Sigmoid colon (tissue), 6 donors: ENCODE measurements at regions not wholly inside any gene's neighbourhood (a gene's known extent, or its start where the extent isn't known, plus 50 kb on each side); places are given as distances from the start of the nearest gene placed in this dataset.

Source experiments
- DNase-seq: peaks from one replicate; pipeline ENCODE4 v3.0.0-alpha.2; 2019
- H3K27ac ChIP-seq, 4 donors: fragments of 200-600 bp; sonication (generic); one replicate each; pipeline ENCODE4 v1.5.1; 2016 to 2019; ENCODE audit warnings: mild to moderate bottlenecking in 1 of 4
- H3K27me3 ChIP-seq, 3 donors: fragments of 200-600 bp; sonication (generic); one replicate each; pipeline ENCODE4 v1.5.1; 2019; ENCODE audit warnings: mild to moderate bottlenecking in 1 of 3
- H3K36me3 ChIP-seq, 4 donors: fragments of 200-600 bp; sonication (generic); one replicate each; pipeline ENCODE4 v1.5.1; 2016 to 2019
- H3K4me1 ChIP-seq, 4 donors: fragments of 200-600 bp; sonication (generic); one replicate each; pipeline ENCODE4 v1.5.1; 2017 to 2019
- H3K4me3 ChIP-seq, 4 donors: fragments of 200-600 bp; sonication (generic); one replicate each; pipeline ENCODE4 v1.5.1; 2017 to 2019; ENCODE audit warnings: mild to moderate bottlenecking in 2 of 4, moderate library complexity in 1 of 4
- H3K9me3 ChIP-seq, 4 donors: fragments of 200-600 bp in 3 of 4; sonication (generic) in 3 of 4; one replicate each; pipeline versions ENCODE4 v1.5.1 to v1.6.1; 2013 to 2019
- CTCF ChIP-seq, 4 experiments: fragments of 450-650 bp in 3 of 4; fragments of 200-600 bp in 1 of 4; IDR thresholded peaks; one replicate each; pipeline ENCODE4 v1.5.1; 2016 to 2019; ENCODE audit warnings: antibody characterized with exemption in 4 of 4, mild to moderate bottlenecking in 3 of 4, moderate library complexity in 2 of 4
- EP300 ChIP-seq, 4 donors: sonication (generic); formaldehyde crosslinking; IDR thresholded peaks; one replicate each; pipeline ENCODE4 v1.6.1; 2017; ENCODE audit warnings: antibody characterized with exemption in 4 of 4
- POLR2A ChIP-seq, 2 donors: fragments of 450-650 bp; IDR thresholded peaks; one replicate each; pipeline ENCODE4 v1.6.1; 2016; ENCODE audit warnings: antibody characterized with exemption in 2 of 2, mild to moderate bottlenecking in 2 of 2, moderate library complexity in 2 of 2
- POLR2AphosphoS5 ChIP-seq, 4 donors: sonication (generic); formaldehyde crosslinking; IDR thresholded peaks; one replicate each; pipeline ENCODE4 v1.6.1; 2017; ENCODE audit warnings: antibody characterized with exemption in 4 of 4
- WGBS, 2 donors: extraction: QIAGEN DNeasy Blood & Tissue Kit; methylation state at CpG; one replicate each; pipeline ENCODE4 v1.1.7; 2013; 5-methylcytosine and 5-hydroxymethylcytosine counted together
- intact Hi-C: fragments of 100-400 bp; cut with DNase I; formaldehyde crosslinking; loops from one replicate; pipeline ENCODE4 v1.15.1; 2023
- donor health status: healthy with polysubstance abuse.
- donor health status: healthy.

- H3K36me3 ChIP-seq, result no peaks in the 10 kb centered on the region
- intact Hi-C loops, result no loop called here
- WGBS, 2 donors, result 87 to 90% methylated on average over 9 of the region's 9 CpGs
- no peak for TF ChIP-seq POLR2A (IDR thresholded peaks at IDR 0.05)
- no peak for TF ChIP-seq EP300 (IDR thresholded peaks at IDR 0.05)
- no peak for TF ChIP-seq POLR2AphosphoS5 (IDR thresholded peaks at IDR 0.05)
- no peak for TF ChIP-seq CTCF (IDR thresholded peaks at IDR 0.05)
- no peaks in the 10 kb centered on the region for H3K27me3 ChIP-seq
- H3K4me1 ChIP-seq, result peaks cover 0 to 8% (median 5%) of the 10 kb centered on the region in 4 donors
- no peaks in the 10 kb centered on the region for H3K9me3 ChIP-seq
- H3K4me3 ChIP-seq, result no peak overlapping the region
- no peak for DNase-seq
- H3K27ac ChIP-seq, result no peak overlapping the region
Measured at GRCh38 chr2:105600037-105600442, 144.7 kb upstream of the NCK2 start.

- H3K4me1 ChIP-seq, result no peaks in the 10 kb centered on the region
- H3K9me3 ChIP-seq, result no peaks in the 10 kb centered on the region
- H3K27me3 ChIP-seq, result no peaks in the 10 kb centered on the region
- no peak overlapping the region for H3K4me3 ChIP-seq
- no peak for DNase-seq
- no peaks in the 10 kb centered on the region for H3K36me3 ChIP-seq
- no peak for TF ChIP-seq CTCF (IDR thresholded peaks at IDR 0.05)
- no peak for TF ChIP-seq EP300 (IDR thresholded peaks at IDR 0.05)
- TF ChIP-seq POLR2AphosphoS5 (IDR thresholded peaks at IDR 0.05), result no peak
- no peak for TF ChIP-seq POLR2A (IDR thresholded peaks at IDR 0.05)
- intact Hi-C loops, result no loop called here
- 88 to 94% methylated on average over 6 of the region's 6 CpGs for WGBS, 2 donors
- no peak overlapping the region for H3K27ac ChIP-seq
Measured at GRCh38 chr2:105598829-105599698, 145.6 kb upstream of the NCK2 start.

- intact Hi-C loops, result no loop called here
- no peaks in the 10 kb centered on the region for H3K36me3 ChIP-seq
- no peak for TF ChIP-seq EP300 (IDR thresholded peaks at IDR 0.05)
- TF ChIP-seq POLR2AphosphoS5 (IDR thresholded peaks at IDR 0.05), result no peak
- TF ChIP-seq CTCF (IDR thresholded peaks at IDR 0.05), result no peak
- TF ChIP-seq POLR2A (IDR thresholded peaks at IDR 0.05), result no peak
- no peak overlapping the region for H3K4me3 ChIP-seq
- H3K9me3 ChIP-seq, result no peaks in the 10 kb centered on the region
- no peak for DNase-seq
- no peak overlapping the region for H3K27ac ChIP-seq
- 92 to 93% methylated on average over 10 of the region's 10 CpGs for WGBS, 2 donors
- no peaks in the 10 kb centered on the region for H3K4me1 ChIP-seq
- H3K27me3 ChIP-seq, result no peaks in the 10 kb centered on the region
Measured at GRCh38 chr2:105597806-105598803, 146.6 kb upstream of the NCK2 start.

- TF ChIP-seq CTCF (IDR thresholded peaks at IDR 0.05), result no peak
- TF ChIP-seq EP300 (IDR thresholded peaks at IDR 0.05), result no peak
- no peak for TF ChIP-seq POLR2A (IDR thresholded peaks at IDR 0.05)
- no peak for TF ChIP-seq POLR2AphosphoS5 (IDR thresholded peaks at IDR 0.05)
- H3K36me3 ChIP-seq, result no peaks in the 10 kb centered on the region
- no peak overlapping the region for H3K27ac ChIP-seq
- no peaks in the 10 kb centered on the region for H3K27me3 ChIP-seq
- no peak for DNase-seq
- no peak overlapping the region for H3K4me3 ChIP-seq
- intact Hi-C loops, result no loop called here
- H3K4me1 ChIP-seq, result no peaks in the 10 kb centered on the region
- WGBS, 2 donors, result 96 to 97% methylated on average over 15 of the region's 15 CpGs
- H3K9me3 ChIP-seq, result no peaks in the 10 kb centered on the region
Measured at GRCh38 chr2:105597011-105597805, 147.5 kb upstream of the NCK2 start.
